GM12801 (cell line): ENCODE measurements at regions not wholly inside any gene's neighbourhood (a gene's known extent, or its start where the extent isn't known, plus 50 kb on each side); places are given as distances from the start of the nearest gene placed in this dataset.

Experiments
- CTCF ChIP-seq: IDR thresholded peaks from one replicate; pipeline ENCODE4 v1.5.1; 2011; ENCODE audit warnings: control low read depth; ENCODE audit not compliant: insufficient read length; ENCODE audit errors: extremely low read depth

- no peak for TF ChIP-seq CTCF
These were observed 71.0 kb downstream of the RASL11A start for GRCh38 chr13:27341616-27342015.

GRCh38 chr13:27347211-27347772 lies 76.7 kb downstream of the RASL11A start:
- no peak for TF ChIP-seq CTCF

- no peak for TF ChIP-seq CTCF
These were observed 76.0 kb upstream of the GTF3A start for GRCh38 chr13:27348461-27348860.

GRCh38 chr13:27349458-27349857 lies 75.0 kb upstream of the GTF3A start:
- TF ChIP-seq CTCF = no peak

GRCh38 chr13:27352698-27353097 lies 71.7 kb upstream of the GTF3A start:
- TF ChIP-seq CTCF = no peak

- TF ChIP-seq CTCF = no peak
These were observed 71.2 kb upstream of the GTF3A start for GRCh38 chr13:27353166-27353583.

GRCh38 chr13:27353708-27354107 lies 70.7 kb upstream of the GTF3A start:
- TF ChIP-seq CTCF = no peak
